ENCODE measurements at regions not wholly inside any gene's neighbourhood (a gene's known extent, or its start where the extent isn't known, plus 50 kb on each side); places are given as distances from the start of the nearest gene placed in this dataset.

GRCh38 chr2:190762566-190762965 lies 113.7 kb downstream of the NAB1 start:
- TF ChIP-seq SMARCA5 (IDR thresholded peaks at IDR 0.05) (no peak), ZSCAN29 (IDR thresholded peaks at IDR 0.05) (no peak), CTCF (IDR thresholded peaks at IDR 0.05 in 2 of 3, conservative IDR thresholded peaks at IDR 0.05 in 1 of 3; ENCODE audit: control insufficient read depth in 2 of 3, extremely low read depth in 1 of 3, insufficient read depth in 1 of 3, low read depth in 3 of 3, low read length in 3 of 3) (no peak), PRDM15 (CRISPR knock-in tag; IDR thresholded peaks at IDR 0.05) (no peak), ATF2 (IDR thresholded peaks at IDR 0.05; ENCODE audit: low read length) (no peak), ATF7 (IDR thresholded peaks at IDR 0.05; ENCODE audit: low read depth) (no peak), MYC (IDR thresholded peaks at IDR 0.05; ENCODE audit: insufficient read depth, insufficient read length, insufficient replicate concordance, low read length, severe bottlenecking) (no peak), RAD51 (IDR thresholded peaks at IDR 0.05) (no peak), MEF2B (IDR thresholded peaks at IDR 0.05; ENCODE audit: partially characterized antibody, poor library complexity, severe bottlenecking) (no peak), CBFB (IDR thresholded peaks at IDR 0.05; ENCODE audit: low read depth) (no peak)
